HS-27A (cell line): ENCODE measurements at regions not wholly inside any gene's neighbourhood (a gene's known extent, or its start where the extent isn't known, plus 50 kb on each side); places are given as distances from the start of the nearest gene placed in this dataset.

Experiments
- DNase-seq: peaks from one replicate; pipeline ENCODE4 v3.0.0-alpha.2; 2012; ENCODE audit warnings: low read depth, missing footprints

GRCh38 chr1:216997831-216998230 is 274.6 kb upstream of the ESRRG start:
- DNase-seq: no peak

DNA sequence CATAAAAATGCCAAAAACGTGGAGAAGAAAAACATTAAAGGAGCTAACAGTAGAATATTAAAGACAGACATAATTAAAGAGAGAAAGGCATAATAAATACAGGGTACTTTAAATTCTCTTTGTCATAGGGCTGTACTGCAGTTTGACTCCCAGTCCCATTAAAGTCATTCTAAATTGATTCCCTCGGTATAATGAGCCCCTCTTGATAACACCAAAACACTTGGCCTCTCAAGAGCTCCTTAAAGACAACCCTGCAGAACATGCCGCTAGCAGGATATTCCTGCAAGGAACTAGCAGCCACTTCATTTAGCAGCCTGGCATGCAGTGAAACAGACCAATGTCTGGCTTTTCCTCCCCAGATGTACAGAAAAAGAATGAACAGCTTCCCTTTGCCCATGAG is 273.8 kb upstream of the ESRRG start:
- no peak for DNase-seq

DNA sequence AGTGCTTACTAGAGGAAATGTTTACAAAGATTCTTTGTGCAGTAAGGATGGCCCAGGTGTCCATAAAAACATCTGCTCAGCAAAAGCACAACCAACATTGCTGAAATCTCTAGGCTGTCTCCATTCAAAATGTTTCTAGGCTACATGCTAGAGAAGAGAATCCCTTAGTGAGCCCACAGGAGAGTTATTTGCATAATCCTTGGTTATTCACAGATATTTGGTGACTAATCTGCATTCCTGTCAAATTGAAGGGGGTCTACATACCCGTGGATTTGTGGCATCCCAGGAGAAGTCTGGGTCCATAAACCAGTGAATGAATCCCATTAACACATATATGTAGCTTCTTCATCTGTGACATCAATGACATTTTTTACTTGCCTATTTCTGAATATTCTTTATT is 261.3 kb upstream of the ESRRG start:
- DNase-seq: no peak

DNA sequence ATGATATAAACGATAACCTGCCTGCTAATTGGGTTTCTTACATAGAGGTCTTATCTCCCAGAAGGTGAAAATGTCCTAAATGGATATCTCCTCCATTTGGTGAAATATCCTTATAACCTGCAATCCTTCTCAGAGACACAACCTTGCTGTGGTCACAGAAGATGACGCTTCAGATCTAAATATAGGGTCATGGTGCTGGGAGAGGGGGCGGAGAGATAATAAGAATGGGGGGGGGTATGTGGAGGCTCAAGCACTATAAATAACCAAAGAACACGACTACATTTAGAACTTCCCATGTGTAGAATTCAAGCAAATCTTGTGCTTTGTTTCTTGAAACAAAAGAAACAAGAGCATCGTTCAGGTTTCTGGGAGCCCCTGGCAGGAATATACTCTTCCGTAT is 260.6 kb upstream of the ESRRG start:
- DNase-seq: no peak

DNA sequence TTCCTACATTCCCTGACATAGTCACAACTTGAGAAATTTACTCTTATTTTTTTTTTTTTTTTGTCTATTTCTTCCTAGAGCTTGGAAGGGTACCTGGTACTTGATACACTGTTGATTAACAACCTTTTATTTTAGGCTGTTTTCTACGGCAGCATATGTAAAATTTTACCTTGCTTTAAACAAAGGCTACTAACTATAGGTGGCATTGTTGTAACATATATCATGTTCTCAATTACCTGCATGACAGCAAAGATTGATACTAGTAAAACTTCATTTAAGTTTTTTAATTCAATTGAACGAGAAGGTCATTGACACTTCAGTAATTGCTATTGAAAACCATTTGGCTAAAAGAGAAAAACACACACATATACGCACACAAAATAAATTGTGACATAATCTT is 238.3 kb upstream of the ESRRG start:
- no peak for DNase-seq

DNA sequence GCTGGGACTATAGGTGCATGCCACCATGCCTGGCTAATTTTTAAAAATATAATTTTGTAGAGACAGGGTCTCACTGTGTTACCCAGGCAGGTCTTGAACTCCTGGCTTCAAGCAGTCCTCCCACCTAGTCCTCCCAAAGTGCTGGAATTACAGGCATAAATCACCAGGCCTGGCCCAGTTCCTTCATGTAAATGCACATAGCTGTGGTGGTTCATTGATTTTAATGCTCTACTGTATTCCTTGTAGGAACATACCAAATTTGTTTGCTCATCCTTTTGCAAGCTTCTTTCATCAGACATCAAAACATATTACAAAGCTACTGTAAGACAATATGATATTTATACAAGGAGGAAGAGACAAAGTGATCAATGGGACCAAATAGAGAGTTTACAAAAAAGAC is 237.5 kb upstream of the ESRRG start:
- DNase-seq: no peak

GRCh38 chr1:216958569-216958968 is 235.3 kb upstream of the ESRRG start:
- no peak for DNase-seq

- no peak for DNase-seq
Observed at GRCh38 chr1:216953495-216953894, 230.3 kb upstream of the ESRRG start.

DNA sequence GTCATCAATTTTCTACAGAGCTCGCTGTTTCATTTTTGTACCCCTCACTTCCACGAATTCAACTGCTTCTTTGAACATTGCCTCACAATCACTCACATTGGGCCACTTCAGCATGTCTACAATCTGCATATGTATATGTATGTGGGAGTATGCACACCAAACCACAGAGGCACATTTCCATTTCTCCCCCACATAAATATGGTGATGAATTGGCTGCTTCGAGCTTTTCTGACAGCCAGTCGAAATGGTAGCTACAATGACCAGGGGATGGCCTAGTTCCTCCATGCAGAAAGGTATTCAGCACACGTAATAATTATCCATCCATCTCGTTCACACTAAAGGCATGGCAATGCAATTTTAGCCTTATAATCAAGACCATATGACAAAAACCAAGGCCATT is 229.6 kb upstream of the ESRRG start:
- no peak for DNase-seq

DNA sequence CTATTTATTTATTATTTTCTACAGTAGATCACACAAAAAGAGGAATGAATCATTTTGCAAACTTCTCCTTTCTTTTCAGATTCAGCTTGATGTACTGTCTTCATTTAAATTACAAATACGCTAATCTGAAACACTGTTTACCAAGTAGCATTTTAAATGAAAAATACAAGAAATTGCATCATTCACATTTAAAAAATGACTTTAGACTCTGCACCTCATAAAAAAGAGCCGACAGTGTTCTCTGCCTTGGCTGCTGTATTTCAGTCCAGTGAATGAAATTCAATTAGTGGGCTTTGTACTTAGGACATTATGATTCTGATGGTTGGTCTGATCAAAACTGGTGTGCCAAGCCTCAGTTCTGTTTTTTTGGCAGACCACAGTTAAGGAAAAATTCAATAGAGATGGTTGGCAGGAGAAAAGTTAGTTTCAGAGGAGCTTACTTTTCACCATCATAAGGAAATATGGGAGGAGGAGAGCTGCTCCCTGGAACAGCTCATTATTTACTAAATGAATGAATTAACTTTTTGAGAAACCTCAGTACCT is 222.4 kb upstream of the ESRRG start:
- no peak for DNase-seq

- no peak for DNase-seq
Observed at GRCh38 chr1:216944864-216945510, 221.8 kb upstream of the ESRRG start.

- DNase-seq: no peak
Observed at GRCh38 chr1:216937491-216937890, 214.3 kb upstream of the ESRRG start.

- DNase-seq: no peak
Observed at GRCh38 chr1:216936779-216937178, 213.6 kb upstream of the ESRRG start.

GRCh38 chr1:216935901-216936300 is 212.7 kb upstream of the ESRRG start:
- no peak for DNase-seq

DNA sequence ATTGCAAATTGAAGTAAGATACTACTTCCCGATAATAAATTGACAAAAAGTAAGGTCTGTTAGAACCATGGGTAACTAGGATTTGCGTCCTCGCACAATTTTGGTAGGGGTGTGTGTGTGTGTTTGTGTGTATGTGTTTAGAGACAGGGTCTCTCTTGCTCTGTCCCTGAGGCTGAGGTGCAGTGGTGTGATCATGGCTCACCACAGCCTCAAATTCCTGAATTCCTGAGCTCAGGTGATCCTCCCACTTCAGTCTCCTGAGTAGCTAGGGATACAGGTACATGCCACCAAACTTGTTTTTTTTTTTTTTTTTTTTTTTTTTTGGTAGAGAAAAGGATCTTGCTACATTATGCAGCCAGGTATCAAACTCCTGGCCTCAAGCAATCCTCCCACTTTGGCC is 209.2 kb upstream of the ESRRG start:
- DNase-seq: no peak

DNA sequence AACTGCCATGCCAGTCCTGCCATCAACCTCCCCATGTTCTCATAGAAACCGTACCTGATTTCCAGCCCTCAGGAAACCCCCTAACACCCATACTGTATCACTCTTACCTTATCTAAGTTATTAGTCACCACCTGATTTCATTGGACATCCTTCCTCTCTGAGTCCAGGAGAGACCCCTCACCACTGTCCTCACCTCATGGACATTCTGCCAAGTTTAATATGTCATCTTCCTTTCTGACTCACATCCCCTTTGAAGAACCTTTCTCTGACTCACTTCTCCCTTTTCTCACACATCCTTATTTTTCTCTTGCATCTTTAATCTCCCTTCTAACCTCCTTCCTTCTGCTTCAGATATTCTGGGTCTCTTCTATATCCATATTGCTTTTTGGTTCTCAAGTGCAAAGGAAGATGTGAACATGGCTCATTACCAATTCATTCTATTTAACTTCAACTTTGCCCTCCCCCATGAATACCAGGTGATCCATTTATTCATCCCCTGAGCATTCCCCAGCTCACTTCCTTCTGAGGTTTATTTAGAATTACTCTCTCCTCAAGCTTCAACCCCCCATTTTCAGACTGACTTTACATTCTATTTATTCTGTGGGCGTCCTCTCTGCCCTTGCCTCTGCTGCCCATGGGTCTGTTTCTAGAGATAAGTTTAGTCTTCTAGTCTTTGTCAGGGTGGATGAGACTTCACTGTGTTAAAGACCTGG is 206.8 kb upstream of the ESRRG start:
- DNase-seq: no peak

GRCh38 chr1:216927633-216928032 is 204.4 kb upstream of the ESRRG start:
- DNase-seq: no peak

GRCh38 chr1:216926720-216927510 is 203.7 kb upstream of the ESRRG start:
- no peak for DNase-seq

GRCh38 chr1:216925962-216926625 is 202.9 kb upstream of the ESRRG start:
- no peak for DNase-seq

- no peak for DNase-seq
Observed at GRCh38 chr1:216924732-216925131, 201.5 kb upstream of the ESRRG start.

DNA sequence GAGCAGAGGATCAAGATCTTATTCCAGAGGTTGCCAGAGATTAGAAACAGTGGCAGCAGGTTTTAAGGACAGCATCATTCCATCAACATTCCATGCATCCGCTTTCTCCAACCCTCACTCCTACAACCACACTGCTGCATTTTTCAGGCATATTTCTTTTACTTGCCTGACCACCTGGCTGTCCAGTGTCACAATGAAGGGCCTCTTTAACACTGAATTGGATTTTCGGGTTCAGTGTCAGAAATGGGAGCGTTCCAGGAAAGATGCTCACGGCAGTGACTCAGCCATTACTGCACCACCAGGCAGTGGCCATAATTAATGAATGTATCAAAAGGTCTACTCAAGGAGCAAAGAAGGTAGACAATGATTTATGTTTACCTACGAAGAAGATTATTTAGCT is 200.4 kb upstream of the ESRRG start:
- no peak for DNase-seq

DNA sequence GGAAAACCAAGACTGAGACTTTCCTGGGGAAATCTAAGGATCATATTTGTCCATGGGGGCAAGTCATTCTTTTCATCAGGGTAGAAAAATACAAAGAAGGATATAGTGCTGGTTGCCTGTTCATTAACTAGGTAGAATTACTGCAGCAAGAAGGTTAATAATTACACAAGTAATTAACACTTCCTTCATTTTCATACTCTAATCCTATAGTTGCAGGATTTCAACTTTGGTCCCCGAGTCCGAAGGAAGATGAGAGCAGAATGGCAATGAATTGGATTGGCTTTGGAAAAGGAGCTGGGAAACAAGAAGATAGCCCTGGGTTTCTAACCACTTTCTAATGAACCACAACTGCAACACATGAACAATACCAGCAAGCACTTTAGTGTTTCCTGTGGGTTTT is 199.2 kb upstream of the ESRRG start:
- DNase-seq: no peak
